ENCODE measurements at regions not wholly inside any gene's neighbourhood (a gene's known extent, or its start where the extent isn't known, plus 50 kb on each side); places are given as distances from the start of the nearest gene placed in this dataset.

- Mint-ChIP-seq H3K4me1 (ENCODE audit: low read depth) (no peaks in the 10 kb centered on the region), H3K9me3 (no peaks in the 10 kb centered on the region), H3K4me3 (no peak overlapping the region), H3K27ac (no peak overlapping the region), H3K27me3 (no peaks in the 10 kb centered on the region), H3K36me3 (ENCODE audit: low read depth) (no peaks in the 10 kb centered on the region)
- ATAC-seq (ENCODE audit: poor library complexity): no peak
- H3K27me3 ChIP-seq (ENCODE audit: control insufficient read depth in 1 of 2, insufficient read depth in 2 of 2, low read length in 2 of 2): no peaks in the 10 kb centered on the region
- no peaks in the 10 kb centered on the region for H3K9me3 ChIP-seq (ENCODE audit: control insufficient read depth in 1 of 2, insufficient read depth in 1 of 2, low read length in 2 of 2)
- TF ChIP-seq, protein P1, sequence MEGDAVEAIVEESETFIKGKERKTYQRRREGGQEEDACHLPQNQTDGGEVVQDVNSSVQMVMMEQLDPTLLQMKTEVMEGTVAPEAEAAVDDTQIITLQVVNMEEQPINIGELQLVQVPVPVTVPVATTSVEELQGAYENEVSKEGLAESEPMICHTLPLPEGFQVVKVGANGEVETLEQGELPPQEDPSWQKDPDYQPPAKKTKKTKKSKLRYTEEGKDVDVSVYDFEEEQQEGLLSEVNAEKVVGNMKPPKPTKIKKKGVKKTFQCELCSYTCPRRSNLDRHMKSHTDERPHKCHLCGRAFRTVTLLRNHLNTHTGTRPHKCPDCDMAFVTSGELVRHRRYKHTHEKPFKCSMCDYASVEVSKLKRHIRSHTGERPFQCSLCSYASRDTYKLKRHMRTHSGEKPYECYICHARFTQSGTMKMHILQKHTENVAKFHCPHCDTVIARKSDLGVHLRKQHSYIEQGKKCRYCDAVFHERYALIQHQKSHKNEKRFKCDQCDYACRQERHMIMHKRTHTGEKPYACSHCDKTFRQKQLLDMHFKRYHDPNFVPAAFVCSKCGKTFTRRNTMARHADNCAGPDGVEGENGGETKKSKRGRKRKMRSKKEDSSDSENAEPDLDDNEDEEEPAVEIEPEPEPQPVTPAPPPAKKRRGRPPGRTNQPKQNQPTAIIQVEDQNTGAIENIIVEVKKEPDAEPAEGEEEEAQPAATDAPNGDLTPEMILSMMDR (IDR thresholded peaks at IDR 0.05): no peak
- intact Hi-C loops (cut with DNase I, micrococcal nuclease): no loop called here
- ChIA-PET CTCF (no interaction called here), POLR2A (no interaction called here)
- no peak overlapping the region for H3K4me3 ChIP-seq (ENCODE audit: low read length)
- no peak overlapping the region for H3K27ac ChIP-seq (ENCODE audit: low read depth in 1 of 2, low read length in 2 of 2)
- no peaks in the 10 kb centered on the region for H3K36me3 ChIP-seq (ENCODE audit: insufficient read depth, low read length)
- H3K4me1 ChIP-seq (ENCODE audit: insufficient read depth, low read length): no peaks in the 10 kb centered on the region
- DNase-seq: no peak
Observed at GRCh38 chr6:150711061-150711460, 111.4 kb downstream of the PLEKHG1 start.

DNA sequence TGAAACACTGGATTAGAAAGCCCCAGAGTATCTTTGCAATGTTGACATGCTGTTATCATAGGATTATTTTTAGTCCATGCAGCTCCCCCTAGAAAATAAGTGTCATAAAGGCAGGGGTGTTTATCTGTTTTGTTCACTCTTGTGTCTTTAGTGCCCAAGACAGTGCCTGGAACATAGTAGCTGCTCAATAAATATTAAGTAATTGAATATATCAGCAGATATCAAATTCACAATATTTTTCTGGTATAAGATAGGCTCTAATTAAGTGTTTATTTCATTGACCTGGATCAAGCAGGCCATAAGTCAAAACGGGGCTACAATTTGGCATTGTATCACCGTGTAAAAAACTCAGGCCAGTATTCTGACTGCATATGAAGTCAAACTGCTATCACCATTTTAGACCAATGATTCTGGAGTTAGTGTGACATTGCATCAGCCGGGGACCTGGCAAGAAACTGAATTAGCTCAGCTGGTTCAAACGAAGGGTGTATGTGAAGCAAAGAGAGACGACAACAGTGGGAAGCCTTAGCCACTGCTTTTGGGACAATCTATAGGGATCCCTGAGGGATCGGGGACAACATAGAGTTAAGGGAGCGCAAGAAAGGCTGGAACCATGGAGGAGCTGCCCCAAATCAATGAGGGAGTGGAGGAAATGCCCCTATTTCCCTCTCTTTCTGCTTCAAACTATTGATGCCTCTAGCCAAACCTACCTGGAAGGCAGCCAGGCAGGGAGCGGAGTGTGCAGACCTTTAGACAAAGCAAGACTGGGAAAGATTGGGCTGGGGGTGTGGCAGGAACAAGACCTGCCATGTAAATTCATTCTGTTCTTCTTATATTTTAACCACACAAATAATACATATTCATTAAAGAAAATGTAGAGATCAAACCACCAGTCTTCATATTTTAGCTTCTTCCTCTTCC is 112.2 kb downstream of the PLEKHG1 start:
- no peaks in the 10 kb centered on the region for H3K27me3 Mint-ChIP-seq
- no peaks in the 10 kb centered on the region for H3K27me3 ChIP-seq (ENCODE audit: control insufficient read depth in 1 of 2, insufficient read depth in 2 of 2, low read length in 2 of 2)
- H3K9me3 Mint-ChIP-seq: no peaks in the 10 kb centered on the region
- CTCF ChIA-PET: no interaction called here
- POLR2A ChIA-PET: no interaction called here
- H3K4me1 Mint-ChIP-seq (ENCODE audit: low read depth): no peaks in the 10 kb centered on the region
- no peak for ATAC-seq (ENCODE audit: poor library complexity)
- intact Hi-C loops (cut with DNase I, micrococcal nuclease): no loop called here
- TF ChIP-seq, protein P1 (IDR thresholded peaks at IDR 0.05): no peak
- H3K4me1 ChIP-seq (ENCODE audit: insufficient read depth, low read length): no peaks in the 10 kb centered on the region
- no peak overlapping the region for H3K4me3 ChIP-seq (ENCODE audit: low read length)
- H3K36me3 Mint-ChIP-seq (ENCODE audit: low read depth): no peaks in the 10 kb centered on the region
- DNase-seq: no peak
- no peaks in the 10 kb centered on the region for H3K9me3 ChIP-seq (ENCODE audit: control insufficient read depth in 1 of 2, insufficient read depth in 1 of 2, low read length in 2 of 2)
- no peak overlapping the region for H3K4me3 Mint-ChIP-seq
- H3K36me3 ChIP-seq (ENCODE audit: insufficient read depth, low read length): no peaks in the 10 kb centered on the region
- H3K27ac Mint-ChIP-seq: no peak overlapping the region
- H3K27ac ChIP-seq (ENCODE audit: low read depth in 1 of 2, low read length in 2 of 2): no peak overlapping the region

GRCh38 chr6:150712505-150713252 is 113.0 kb downstream of the PLEKHG1 start:
- H3K9me3 Mint-ChIP-seq: no peaks in the 10 kb centered on the region
- CTCF ChIA-PET: no interaction called here

More at GRCh38 chr6:150712505-150713252, 113.0 kb downstream of the PLEKHG1 start:
- no peaks in the 10 kb centered on the region for H3K27me3 ChIP-seq (ENCODE audit: control insufficient read depth in 1 of 2, insufficient read depth in 2 of 2, low read length in 2 of 2)
- H3K27ac ChIP-seq (ENCODE audit: low read depth in 1 of 2, low read length in 2 of 2): no peak overlapping the region
- Mint-ChIP-seq H3K4me1 (ENCODE audit: low read depth) (no peaks in the 10 kb centered on the region), H3K4me3 (no peak overlapping the region), H3K27me3 (no peaks in the 10 kb centered on the region), H3K36me3 (ENCODE audit: low read depth) (no peaks in the 10 kb centered on the region), H3K27ac (no peak overlapping the region)
- TF ChIP-seq, protein P1 (IDR thresholded peaks at IDR 0.05): no peak
- DNase-seq: no peak
- POLR2A ChIA-PET: no interaction called here
- ATAC-seq (ENCODE audit: poor library complexity): no peak
- H3K4me3 ChIP-seq (ENCODE audit: low read length): no peak overlapping the region
- H3K9me3 ChIP-seq (ENCODE audit: control insufficient read depth in 1 of 2, insufficient read depth in 1 of 2, low read length in 2 of 2): no peaks in the 10 kb centered on the region
- intact Hi-C loops (cut with DNase I, micrococcal nuclease): no loop called here
- no peaks in the 10 kb centered on the region for H3K36me3 ChIP-seq (ENCODE audit: insufficient read depth, low read length)
- no peaks in the 10 kb centered on the region for H3K4me1 ChIP-seq (ENCODE audit: insufficient read depth, low read length)
